Neutrophil (primary cell): ENCODE measurements at regions not wholly inside any gene's neighbourhood (a gene's known extent, or its start where the extent isn't known, plus 50 kb on each side); places are given as distances from the start of the nearest gene placed in this dataset.
"Not testable (repeated sequence)": the region's sequence is repeated elsewhere in the genome, so short reads cannot be mapped to it uniquely, and the experiment has no call there.

Source experiments
- H3K27ac ChIP-seq: fragments of 200-600 bp; sonication (generic); 2 replicates; pipeline ENCODE4 v1.5.1; 2016; ENCODE audit warnings: mild to moderate bottlenecking, moderate library complexity
- H3K27me3 ChIP-seq: fragments of 200-600 bp; sonication (generic); 2 replicates; pipeline ENCODE4 v1.6.0; 2016; ENCODE audit warnings: mild to moderate bottlenecking
- H3K36me3 ChIP-seq: fragments of 200-600 bp; sonication (generic); 2 replicates; pipeline ENCODE4 v1.5.1; 2017
- H3K4me1 ChIP-seq, 2 experiments: fragments of 200-600 bp in 1 of 2; sonication (generic) in 1 of 2; 1 replicate in 1 of 2; 2 replicates in 1 of 2; pipeline versions ENCODE4 v1.5.1 to v1.6.1; 2013 to 2016; ENCODE audit warnings: low read depth in 1 of 2, low read length in 1 of 2, mild to moderate bottlenecking in 1 of 2, moderate library complexity in 1 of 2; ENCODE audit not compliant: control insufficient read depth in 1 of 2, insufficient read depth in 1 of 2
- H3K4me3 ChIP-seq, 2 experiments: fragments of 200-600 bp in 1 of 2; sonication (generic) in 1 of 2; 1 replicate in 1 of 2; 2 replicates in 1 of 2; pipeline ENCODE4 v1.5.1; 2013 to 2016; ENCODE audit warnings: low read depth in 1 of 2, low read length in 1 of 2, mild to moderate bottlenecking in 1 of 2, moderate library complexity in 1 of 2
- H3K9me3 ChIP-seq: fragments of 200-600 bp; sonication (generic); 2 replicates; pipeline ENCODE4 v1.5.1; 2016
- CTCF ChIP-seq: fragments of 200-600 bp; sonication (generic); IDR thresholded peaks from 2 replicates; pipeline ENCODE4 v1.5.1; 2016; ENCODE audit warnings: antibody characterized with exemption

DNA sequence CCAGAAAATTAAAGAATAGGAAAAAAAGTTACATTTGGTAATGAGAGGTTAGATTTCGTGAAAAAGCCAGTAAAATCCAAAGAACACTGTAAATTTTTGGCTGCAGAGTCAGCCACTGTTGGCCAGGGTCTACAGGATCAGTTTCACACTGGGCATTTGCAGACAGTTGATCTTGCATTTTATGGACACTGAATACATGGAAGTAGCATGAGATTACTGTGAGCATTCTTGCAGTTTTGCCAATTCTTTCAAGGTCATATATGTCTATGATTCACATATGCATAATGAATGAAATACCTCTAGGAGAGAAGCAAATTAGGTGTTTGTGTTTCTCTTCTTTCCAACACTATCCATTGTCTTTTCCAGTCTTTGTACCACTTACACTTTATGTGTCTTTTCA, 200.8 kb upstream of the DPYD start:
- no peak overlapping the region for H3K27ac ChIP-seq
- TF ChIP-seq CTCF: no peak
- H3K4me3 ChIP-seq: no peak overlapping the region
- H3K36me3 ChIP-seq: no peaks in the 10 kb centered on the region
- H3K4me1 ChIP-seq: no peaks in the 10 kb centered on the region
- no peaks in the 10 kb centered on the region for H3K9me3 ChIP-seq
- H3K27me3 ChIP-seq: no peaks in the 10 kb centered on the region

GRCh38 chr1:98119796-98120195, 199.0 kb upstream of the DPYD start:
- Histone ChIP-seq H3K4me3 (no peak overlapping the region), H3K27me3 (no peaks in the 10 kb centered on the region), H3K9me3 (no peaks in the 10 kb centered on the region), H3K4me1 (no peaks in the 10 kb centered on the region), H3K27ac (no peak overlapping the region), H3K36me3 (no peaks in the 10 kb centered on the region)
- no peak for TF ChIP-seq CTCF

GRCh38 chr1:98113811-98114210, 193.0 kb upstream of the DPYD start:
- H3K9me3 ChIP-seq: no peaks in the 10 kb centered on the region
- no peak overlapping the region for H3K4me3 ChIP-seq
- no peaks in the 10 kb centered on the region for H3K36me3 ChIP-seq
- H3K27ac ChIP-seq: no peak overlapping the region
- no peaks in the 10 kb centered on the region for H3K27me3 ChIP-seq
- TF ChIP-seq CTCF: no peak
- no peaks in the 10 kb centered on the region for H3K4me1 ChIP-seq

GRCh38 chr1:98112626-98113025, 191.8 kb upstream of the DPYD start:
- H3K4me1 ChIP-seq: no peaks in the 10 kb centered on the region
- no peak for TF ChIP-seq CTCF
- no peak overlapping the region for H3K4me3 ChIP-seq
- H3K36me3 ChIP-seq: no peaks in the 10 kb centered on the region
- H3K27me3 ChIP-seq: no peaks in the 10 kb centered on the region
- H3K9me3 ChIP-seq: no peaks in the 10 kb centered on the region
- no peak overlapping the region for H3K27ac ChIP-seq

GRCh38 chr1:98110674-98111073, 189.8 kb upstream of the DPYD start:
- TF ChIP-seq CTCF: no peak
- H3K27ac ChIP-seq: no peak overlapping the region
- no peaks in the 10 kb centered on the region for H3K36me3 ChIP-seq
- H3K9me3 ChIP-seq: no peaks in the 10 kb centered on the region
- H3K4me3 ChIP-seq: no peak overlapping the region
- no peaks in the 10 kb centered on the region for H3K4me1 ChIP-seq
- H3K27me3 ChIP-seq: no peaks in the 10 kb centered on the region

GRCh38 chr1:98108378-98108777, 187.5 kb upstream of the DPYD start:
- not testable (repeated sequence) for H3K4me1 ChIP-seq, H3K27ac ChIP-seq

More at GRCh38 chr1:98108378-98108777, 187.5 kb upstream of the DPYD start:
- not testable (repeated sequence) for H3K36me3 ChIP-seq, H3K27me3 ChIP-seq, H3K9me3 ChIP-seq, H3K4me3 ChIP-seq
